ENCODE measurements at regions not wholly inside any gene's neighbourhood (a gene's known extent, or its start where the extent isn't known, plus 50 kb on each side); places are given as distances from the start of the nearest gene placed in this dataset.
"Not testable (repeated sequence)": the region's sequence is repeated elsewhere in the genome, so short reads cannot be mapped to it uniquely, and the experiment has no call there.

DNA sequence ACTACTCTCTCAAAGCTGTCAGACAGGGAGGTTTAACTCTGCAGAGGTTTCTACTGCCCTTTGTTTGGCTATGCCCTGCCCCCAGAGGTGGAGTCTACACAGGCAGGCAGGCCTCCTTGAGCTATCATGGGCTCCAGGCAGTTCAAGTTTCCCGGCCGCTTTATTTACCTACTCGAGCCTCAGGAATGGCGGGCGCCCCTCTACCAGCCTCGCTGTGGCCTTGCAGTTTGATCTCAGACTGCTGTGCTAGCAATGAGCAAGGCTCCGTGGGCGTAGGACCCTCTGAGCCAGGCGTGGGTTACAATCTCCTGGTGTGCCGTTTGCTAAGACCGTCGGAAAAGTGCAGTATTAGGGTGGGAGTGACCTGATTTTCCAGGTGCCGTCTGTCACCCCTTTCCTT, 124.3 kb downstream of the PTCHD1 start:
- intact Hi-C loops (cut with DNase I); ATAC-seq: not testable (repeated sequence)

DNA sequence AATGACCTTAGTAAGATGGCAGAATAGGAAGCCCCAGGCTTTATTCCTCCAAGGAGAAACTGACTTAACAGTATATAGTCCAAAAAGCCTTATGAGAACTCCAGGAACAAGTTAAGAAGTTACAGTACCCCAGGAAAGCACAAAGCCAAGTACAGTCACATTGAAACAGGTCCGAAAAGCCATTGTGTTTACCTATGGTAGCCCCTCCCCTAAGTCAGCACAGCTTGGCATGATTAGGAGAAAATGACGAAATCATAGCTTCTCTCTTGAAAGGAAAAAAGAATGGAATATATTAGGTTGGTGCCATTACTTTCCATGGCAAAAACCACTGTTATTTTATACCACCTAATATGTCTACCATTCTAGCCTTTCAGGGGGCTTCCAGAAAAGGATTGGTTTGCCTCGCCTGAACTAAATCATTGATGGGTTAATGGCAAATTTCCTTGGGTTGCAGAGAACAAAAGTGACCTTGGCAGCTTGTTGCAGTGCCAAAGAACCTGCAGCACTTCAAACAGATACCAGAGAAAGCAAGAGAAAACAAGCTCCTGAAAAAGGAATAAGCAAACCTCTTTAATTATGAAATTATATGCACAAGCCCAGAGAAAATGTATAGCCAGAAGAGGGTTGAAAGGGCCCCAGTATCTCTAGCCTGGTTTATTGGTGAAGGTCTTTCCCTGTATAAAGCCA, 130.6 kb downstream of the PTCHD1 start:
- DNase-seq (ENCODE audit: low spot score): no peak
- no peak for ATAC-seq
- intact Hi-C loops (cut with DNase I): no loop called here

More for the DNA sequence above, 124.3 kb downstream of the PTCHD1 start:
- not testable (repeated sequence) for DNase-seq (ENCODE audit: low spot score)

- ATAC-seq (no peak), DNase-seq (ENCODE audit: low spot score) (no peak)
- intact Hi-C loops (cut with DNase I): no loop called here
These were observed 131.3 kb downstream of the PTCHD1 start for GRCh38 chrX:23465985-23466384.

DNA sequence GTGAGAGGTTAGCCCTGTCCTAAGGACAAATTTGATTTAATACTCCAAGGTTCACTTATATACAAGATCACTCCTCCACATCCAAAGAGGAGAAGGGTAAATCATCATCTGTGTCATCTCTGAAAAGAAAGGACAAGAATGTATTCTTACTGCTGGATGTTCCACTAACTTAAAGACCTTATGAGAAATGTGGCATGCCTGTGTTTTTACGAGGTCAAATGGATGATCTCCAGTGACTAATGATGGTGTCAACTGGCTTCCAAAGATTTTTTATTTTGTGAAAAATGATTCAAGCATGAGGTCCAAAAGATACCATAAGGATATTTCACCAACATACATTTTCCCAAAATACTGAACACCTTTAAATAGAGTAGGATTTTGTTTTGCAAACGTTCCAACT, 143.4 kb downstream of the PTCHD1 start:
- intact Hi-C loops (cut with DNase I): no loop called here
- ATAC-seq (no peak), DNase-seq (ENCODE audit: low spot score) (no peak)

- no peak for ATAC-seq
- intact Hi-C loops (cut with DNase I): no loop called here
- DNase-seq (ENCODE audit: low spot score): no peak
These were observed 143.9 kb downstream of the PTCHD1 start for GRCh38 chrX:23478561-23478960.

GRCh38 chrX:23482561-23482960, 147.9 kb downstream of the PTCHD1 start:
- intact Hi-C loops (cut with DNase I): no loop called here
- no peak for DNase-seq (ENCODE audit: low spot score)
- no peak for ATAC-seq

DNA sequence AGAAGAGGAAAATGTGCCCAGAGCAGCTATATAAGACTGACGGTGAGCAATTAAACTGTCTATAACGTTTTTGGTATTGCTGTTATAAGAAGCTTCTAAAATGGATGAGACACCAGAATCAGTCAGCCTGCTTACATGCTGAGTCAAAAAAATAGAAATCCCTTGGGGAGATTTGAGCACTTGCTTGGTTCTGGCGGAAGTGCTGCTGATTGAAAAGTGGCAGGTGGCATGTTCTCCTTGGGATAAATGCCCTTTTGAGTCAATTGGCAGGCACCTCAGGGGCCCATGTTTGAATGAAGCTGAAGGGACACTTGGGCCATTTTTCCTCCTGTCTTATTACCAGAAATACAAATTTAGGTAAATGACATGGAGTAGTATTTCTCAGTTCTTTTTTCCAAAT, 148.7 kb downstream of the PTCHD1 start:
- no peak for ATAC-seq
- intact Hi-C loops (cut with DNase I): no loop called here
- DNase-seq (ENCODE audit: low spot score): no peak

DNA sequence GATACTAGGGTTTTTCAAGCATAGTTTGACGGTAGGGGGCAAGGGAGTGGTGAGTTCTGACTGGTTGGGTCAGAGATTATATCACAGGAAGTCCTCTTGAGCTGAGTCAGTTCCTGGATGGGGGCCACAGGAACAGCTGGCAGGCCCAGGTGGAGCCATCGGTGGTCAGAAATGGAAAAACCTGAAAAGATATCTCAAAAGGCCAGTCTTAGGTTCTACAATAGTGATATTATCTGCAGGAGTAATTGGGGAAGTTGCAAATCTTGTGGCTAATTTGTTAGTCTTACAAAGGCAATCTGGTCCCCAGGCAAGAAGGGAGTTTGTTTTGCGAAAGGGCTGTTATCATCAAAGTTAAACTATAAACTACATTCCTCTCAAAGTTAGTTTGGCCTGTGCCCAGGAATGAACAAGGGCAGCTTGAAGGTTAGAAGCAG, 159.3 kb downstream of the PTCHD1 start:
- no peak for ATAC-seq
- DNase-seq (ENCODE audit: low spot score): no peak
- intact Hi-C loops (cut with DNase I): no loop called here

DNA sequence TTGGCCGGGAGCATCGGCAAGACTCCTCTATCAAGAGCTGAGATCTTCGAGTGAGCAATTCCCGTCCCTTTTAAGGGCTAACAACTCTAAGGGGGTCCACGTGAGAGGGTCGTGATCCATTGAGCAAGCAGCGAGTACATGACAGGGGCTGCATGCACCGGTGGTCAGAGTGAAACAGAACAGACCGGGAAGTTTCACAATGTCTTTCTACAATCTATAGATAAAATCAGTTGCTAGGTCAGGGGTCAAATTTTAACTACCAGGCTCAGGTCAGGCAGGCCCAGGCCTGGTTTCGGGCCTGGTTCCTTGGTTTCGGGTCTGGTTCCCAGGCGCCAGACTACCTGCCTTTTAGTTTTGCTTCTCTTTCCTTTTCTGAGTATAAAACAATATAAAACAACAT, 160.1 kb downstream of the PTCHD1 start:
- ATAC-seq: no peak
- intact Hi-C loops (cut with DNase I): no loop called here
- no peak for DNase-seq (ENCODE audit: low spot score)

DNA sequence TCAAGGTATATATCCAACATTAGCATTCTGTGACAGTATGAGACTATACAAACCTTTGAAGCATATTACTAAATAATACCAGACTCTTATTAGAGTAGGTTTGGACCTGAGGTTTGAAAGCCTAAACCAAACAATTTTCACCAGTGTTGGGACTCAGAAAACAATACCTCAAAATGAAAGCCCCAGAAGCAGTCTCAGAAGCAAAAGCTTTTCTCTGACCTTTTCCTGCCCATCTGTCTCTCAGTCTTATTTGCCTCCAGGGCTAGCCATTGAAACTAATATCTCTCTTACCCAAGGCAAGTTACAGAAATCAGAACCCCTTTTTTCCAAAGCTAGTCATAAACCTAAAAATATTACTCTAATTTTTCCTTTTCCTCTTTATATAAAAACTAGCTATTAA, 163.3 kb downstream of the PTCHD1 start:
- ATAC-seq (no peak), DNase-seq (ENCODE audit: low spot score) (no peak)
- intact Hi-C loops (cut with DNase I): no loop called here

DNA sequence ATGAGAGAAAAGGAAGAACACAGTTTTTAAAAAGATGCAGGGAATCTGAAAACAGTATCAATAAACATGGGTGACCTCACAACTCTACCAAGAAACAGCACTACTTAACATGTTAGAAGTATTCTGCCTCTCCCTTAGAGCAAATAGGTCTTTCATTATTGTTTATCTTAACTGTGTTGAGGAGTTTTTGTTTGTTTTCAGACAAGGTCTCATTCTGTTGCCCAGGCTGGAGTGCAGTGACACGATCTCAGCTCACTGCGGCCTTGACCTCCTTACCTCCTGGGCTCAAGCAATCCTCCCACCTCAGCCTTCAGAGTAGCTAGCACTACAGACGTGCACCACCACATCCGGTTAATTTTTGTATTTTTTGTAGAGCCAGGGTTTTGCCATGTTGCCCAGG, 165.3 kb upstream of the PRDX4 start:
- ATAC-seq: no peak
- intact Hi-C loops (cut with DNase I): no loop called here
- DNase-seq (ENCODE audit: low spot score): no peak

- ATAC-seq (peak; percentile 90), DNase-seq (ENCODE audit: low spot score) (no peak)
- intact Hi-C loops (cut with DNase I): no loop called here
These were observed 163.3 kb upstream of the PRDX4 start for GRCh38 chrX:23503835-23504539.

DNA sequence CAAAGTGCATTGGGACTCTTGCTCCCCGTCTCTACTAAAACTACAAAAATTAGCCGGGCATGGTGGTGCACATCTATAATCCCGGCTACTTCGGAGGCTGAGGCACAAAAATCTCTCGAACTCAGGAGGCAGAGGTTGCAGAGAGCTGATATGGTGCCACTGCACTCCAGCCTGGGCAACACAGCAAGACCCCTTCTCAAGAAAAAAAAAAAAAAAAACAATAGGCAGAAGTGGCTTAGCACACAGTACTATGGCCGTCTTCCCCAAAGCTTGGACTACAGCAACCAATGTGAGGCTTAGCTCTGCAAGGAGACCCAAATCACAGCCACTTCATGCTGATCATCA, 162.8 kb upstream of the PRDX4 start:
- DNase-seq (ENCODE audit: low spot score): no peak
- ATAC-seq: peak; percentile 21
- intact Hi-C loops (cut with DNase I): no loop called here

DNA sequence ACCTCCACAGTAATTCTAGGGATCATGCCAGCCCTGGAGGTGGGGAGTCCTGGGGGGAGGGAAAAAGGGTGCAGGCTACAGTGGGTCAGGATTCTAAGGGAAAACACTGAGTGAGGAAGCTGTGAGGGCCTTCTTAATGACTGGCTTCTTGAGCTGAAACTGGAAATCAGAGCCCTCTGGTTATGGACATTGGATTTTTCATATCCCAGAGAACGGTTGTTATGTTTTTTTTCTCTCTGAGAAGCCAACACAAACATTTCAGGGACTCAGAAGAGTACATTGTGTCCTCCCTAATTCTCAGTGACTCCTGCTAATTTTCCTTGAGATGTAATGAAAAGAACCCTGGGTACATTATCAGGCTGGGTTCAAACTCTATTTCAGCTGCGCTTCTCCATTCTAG, 162.4 kb upstream of the PRDX4 start:
- ATAC-seq (peak; percentile 74), DNase-seq (ENCODE audit: low spot score) (no peak)
- intact Hi-C loops (cut with DNase I): no loop called here

GRCh38 chrX:23505531-23506303, 161.6 kb upstream of the PRDX4 start:
- ATAC-seq (peak; percentile 74), DNase-seq (ENCODE audit: low spot score) (no peak)
- intact Hi-C loops (cut with DNase I): no loop called here

GRCh38 chrX:23509256-23509655, 158.0 kb upstream of the PRDX4 start:
- intact Hi-C loops (cut with DNase I): no loop called here

GRCh38 chrX:23511793-23512192, 155.5 kb upstream of the PRDX4 start:
- DNase-seq (ENCODE audit: low spot score): no peak

More at GRCh38 chrX:23509256-23509655, 158.0 kb upstream of the PRDX4 start:
- ATAC-seq (no peak), DNase-seq (ENCODE audit: low spot score) (no peak)

DNA sequence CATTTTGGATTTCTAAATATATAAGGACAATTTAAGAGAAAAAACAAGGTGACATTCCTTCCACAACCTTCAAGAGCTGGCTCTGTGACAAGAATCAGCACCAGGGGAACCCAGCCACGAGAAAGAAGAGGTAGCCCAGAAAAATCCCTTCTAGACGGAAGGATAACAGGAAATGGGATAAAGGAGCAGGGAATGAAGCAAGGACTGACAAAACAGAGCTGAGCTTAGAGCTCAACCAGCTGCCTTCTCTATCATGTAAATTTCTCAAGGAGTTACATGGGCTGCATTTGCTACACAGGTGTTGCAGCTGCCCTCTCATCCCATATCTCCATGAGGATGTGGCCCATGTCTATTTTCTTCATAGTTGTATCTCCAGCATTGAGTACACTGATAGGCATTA, 154.2 kb upstream of the PRDX4 start:
- ATAC-seq: no peak
- intact Hi-C loops (cut with DNase I): no loop called here
- DNase-seq (ENCODE audit: low spot score): no peak

More at GRCh38 chrX:23511793-23512192, 155.5 kb upstream of the PRDX4 start:
- intact Hi-C loops (cut with DNase I): no loop called here
- no peak for ATAC-seq

GRCh38 chrX:23514082-23514481, 153.2 kb upstream of the PRDX4 start:
- no peak for DNase-seq (ENCODE audit: low spot score)
- no peak for ATAC-seq
- intact Hi-C loops (cut with DNase I): no loop called here

GRCh38 chrX:23515028-23515427, 152.3 kb upstream of the PRDX4 start:
- ATAC-seq: no peak
- intact Hi-C loops (cut with DNase I): no loop called here
- DNase-seq (ENCODE audit: low spot score): no peak

All from sciatic nerve (tissue), 2 donors.